Natural killer cell (primary cell): ENCODE measurements at regions not wholly inside any gene's neighbourhood (a gene's known extent, or its start where the extent isn't known, plus 50 kb on each side); places are given as distances from the start of the nearest gene placed in this dataset.

Source experiments
- ATAC-seq, 3 donors: fragments of 150-1000 bp in 2 of 3; fragments of 200-7000 bp in 1 of 3; cut with Tn5 transposase; 1 replicate in 1 of 3; 2 replicates in 2 of 3; pipeline ENCODE4 v1.10.0; 2021; ENCODE audit warnings: mild to moderate bottlenecking in 2 of 3, moderate library complexity in 2 of 3
- DNase-seq, 2 donors: peaks; one replicate each; pipeline versions ENCODE4 v3.0.0 to v3.0.0-alpha.2; 2013 to 2021; ENCODE audit warnings: mixed read lengths in 1 of 2
- H3K27ac ChIP-seq: one replicate; pipeline ENCODE4 v1.5.1; 2013; ENCODE audit warnings: mild to moderate bottlenecking, low read length
- H3K27me3 ChIP-seq: one replicate; pipeline ENCODE4 v1.6.1; 2013; ENCODE audit warnings: low read length; ENCODE audit not compliant: control insufficient read depth, insufficient read depth
- H3K36me3 ChIP-seq: one replicate; pipeline ENCODE4 v1.6.1; 2013; ENCODE audit warnings: low read length; ENCODE audit not compliant: control insufficient read depth, insufficient read depth
- H3K4me1 ChIP-seq: one replicate; pipeline ENCODE4 v1.6.1; 2013; ENCODE audit warnings: low read length; ENCODE audit not compliant: control insufficient read depth, insufficient read depth
- H3K4me3 ChIP-seq: one replicate; pipeline ENCODE4 v1.5.1; 2013; ENCODE audit warnings: low read length
- H3K9me3 ChIP-seq: one replicate; pipeline ENCODE4 v1.6.1; 2013; ENCODE audit warnings: low read length; ENCODE audit not compliant: control insufficient read depth, insufficient read depth
- H3K27ac Mint-ChIP-seq, 2 donors: one replicate each; pipeline ENCODE4 v1.8.0; 2022; ENCODE audit warnings: mild to moderate bottlenecking in 2 of 2, mixed read lengths in 2 of 2, moderate library complexity in 1 of 2
- H3K27me3 Mint-ChIP-seq, 2 donors: one replicate each; pipeline ENCODE4 v1.8.0; 2022; ENCODE audit warnings: low read depth in 2 of 2, mixed read lengths in 2 of 2
- H3K36me3 Mint-ChIP-seq: one replicate; pipeline ENCODE4 v1.8.0; 2022; ENCODE audit warnings: mixed read lengths
- H3K4me1 Mint-ChIP-seq, 2 donors: one replicate each; pipeline ENCODE4 v1.8.0; 2022; ENCODE audit warnings: mixed read lengths in 2 of 2
- H3K4me3 Mint-ChIP-seq: one replicate; pipeline ENCODE4 v1.8.0; 2022; ENCODE audit warnings: mild to moderate bottlenecking, moderate library complexity, mixed read lengths
- H3K9me3 Mint-ChIP-seq, 2 donors: one replicate each; pipeline ENCODE4 v1.8.0; 2022; ENCODE audit warnings: mixed read lengths in 2 of 2
- CTCF ChIP-seq: fragments of 200-600 bp; IDR thresholded peaks from one replicate; pipeline ENCODE4 v1.8.0; 2022; ENCODE audit warnings: antibody characterized with exemption
- WGBS: methylation state at CpG from one replicate; pipeline ENCODE4 v1.1.7; 2013; ENCODE audit warnings: missing lambda C conversion rate; ENCODE audit not compliant: insufficient coverage; 5-methylcytosine and 5-hydroxymethylcytosine counted together
- intact Hi-C: fragments of 100-400 bp; cut with micrococcal nuclease; formaldehyde crosslinking; loops from one replicate; pipeline ENCODE4 v1.14.2; 2022

- Histone ChIP-seq H3K27ac (no peak overlapping the region), H3K4me1 (no peaks in the 10 kb centered on the region), H3K9me3 (no peaks in the 10 kb centered on the region), H3K36me3 (peaks cover 3% of the 10 kb centered on the region), H3K27me3 (no peaks in the 10 kb centered on the region), H3K4me3 (no peak overlapping the region)
- Mint-ChIP-seq H3K36me3 (no peaks in the 10 kb centered on the region), H3K4me3 (peak overlapping the region; percentile 45), H3K9me3 (no peaks in the 10 kb centered on the region), H3K27me3 (no peaks in the 10 kb centered on the region), H3K4me1 (peaks cover 73 to 77% of the 10 kb centered on the region in 2 donors), H3K27ac (peak overlapping the region; percentile 47 to 59)
- no peak for DNase-seq
- TF ChIP-seq CTCF, result no peak
- no peak for ATAC-seq
- intact Hi-C loops, result no loop called here
Observed at GRCh38 chr13:73997964-73998363, 136.2 kb downstream of the KLF12 start.

DNA sequence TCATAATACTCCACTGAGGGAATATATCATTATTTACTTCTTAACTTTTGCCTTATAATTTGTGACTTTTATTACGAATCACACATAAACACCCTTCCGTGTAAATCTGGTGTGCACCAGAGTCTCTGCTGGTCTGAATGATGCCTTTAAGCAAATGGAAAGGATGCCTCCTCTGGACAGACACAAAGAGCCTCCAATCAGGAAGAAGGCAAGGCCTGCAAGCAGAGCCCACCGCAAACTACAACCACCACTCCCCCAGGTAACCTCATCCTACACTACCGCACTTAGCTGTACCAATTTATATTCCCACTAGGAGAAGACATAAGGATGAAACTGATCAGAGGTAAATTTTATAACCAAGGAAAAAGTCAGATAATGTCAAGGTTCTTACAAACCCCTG lies 137.6 kb downstream of the KLF12 start:
- Histone ChIP-seq H3K36me3 (peaks cover 12% of the 10 kb centered on the region), H3K9me3 (no peaks in the 10 kb centered on the region), H3K4me3 (no peak overlapping the region), H3K4me1 (no peaks in the 10 kb centered on the region), H3K27me3 (no peaks in the 10 kb centered on the region), H3K27ac (no peak overlapping the region)
- Mint-ChIP-seq H3K36me3 (no peaks in the 10 kb centered on the region), H3K27me3 (no peaks in the 10 kb centered on the region), H3K9me3 (no peaks in the 10 kb centered on the region), H3K4me1 (peaks cover 74 to 77% of the 10 kb centered on the region in 2 donors), H3K4me3 (no peak overlapping the region), H3K27ac (peak overlapping the region; percentile 47 to 59)
- TF ChIP-seq CTCF, result no peak
- DNase-seq (no peak), ATAC-seq (no peak)
- WGBS, result 100% methylated on average over 3 of the region's 4 CpGs
- intact Hi-C loops, result loop anchor here (1.0 kb wide), 1 partner anchor 11 kb away; no protein-coding TSS in a partner anchor

DNA sequence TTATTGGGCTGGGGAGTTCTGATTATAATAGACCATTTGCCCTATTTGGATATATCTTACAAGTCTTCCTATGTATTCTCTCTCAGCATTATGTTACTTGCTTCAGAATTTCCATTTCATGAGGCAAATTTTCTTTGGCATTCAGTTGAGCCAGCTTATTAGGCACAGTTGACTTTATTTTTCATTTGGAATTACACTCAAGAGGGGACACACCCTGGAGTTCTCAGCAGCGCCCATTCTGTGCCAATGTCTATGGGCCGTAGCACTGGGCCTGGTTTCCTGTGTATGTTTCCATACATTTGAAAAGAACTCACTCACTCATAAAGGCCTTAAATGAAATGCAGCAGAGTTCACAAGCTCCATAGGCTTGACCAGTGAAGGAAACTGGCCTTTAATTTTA lies 138.5 kb downstream of the KLF12 start:
- Histone ChIP-seq H3K36me3 (peaks cover 12% of the 10 kb centered on the region), H3K27ac (no peak overlapping the region), H3K27me3 (no peaks in the 10 kb centered on the region), H3K9me3 (no peaks in the 10 kb centered on the region), H3K4me3 (no peak overlapping the region), H3K4me1 (no peaks in the 10 kb centered on the region)
- intact Hi-C loops, result loop anchor here (1.0 kb wide), 1 partner anchor 10 kb away; no protein-coding TSS in a partner anchor
- no peak for ATAC-seq
- no peak for DNase-seq
- H3K36me3 Mint-ChIP-seq, result no peaks in the 10 kb centered on the region
- peak overlapping the region in 1 of 2 donors; percentile 47 for H3K27ac Mint-ChIP-seq
- peaks cover 74 to 79% of the 10 kb centered on the region in 2 donors for H3K4me1 Mint-ChIP-seq
- no peak overlapping the region for H3K4me3 Mint-ChIP-seq
- no peaks in the 10 kb centered on the region for H3K9me3 Mint-ChIP-seq
- H3K27me3 Mint-ChIP-seq, result no peaks in the 10 kb centered on the region
- TF ChIP-seq CTCF, result no peak
- 80% methylated on average over 2 of the region's 2 CpGs for WGBS

DNA sequence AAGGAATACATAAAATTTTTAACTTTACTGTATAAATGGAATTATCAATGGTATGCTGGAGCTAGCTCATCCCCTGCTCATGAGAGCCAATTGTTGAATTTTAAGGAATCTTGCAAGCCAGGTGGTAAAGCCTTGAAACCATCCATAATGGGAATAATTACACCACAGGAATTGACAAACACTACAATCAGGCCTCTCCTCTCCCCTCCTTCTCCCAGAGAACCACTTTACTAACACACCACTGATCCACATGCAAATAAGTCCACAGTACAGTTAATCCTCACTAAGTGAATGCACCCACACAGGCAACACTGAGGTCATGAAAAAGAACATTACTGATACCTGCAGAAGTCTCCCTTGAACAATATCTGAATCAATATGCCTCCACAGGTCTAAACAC lies 140.5 kb downstream of the KLF12 start:
- intact Hi-C loops, result no loop called here
- no peak for TF ChIP-seq CTCF
- Mint-ChIP-seq H3K27ac (no peak overlapping the region), H3K4me3 (no peak overlapping the region), H3K36me3 (no peaks in the 10 kb centered on the region), H3K9me3 (no peaks in the 10 kb centered on the region), H3K27me3 (no peaks in the 10 kb centered on the region), H3K4me1 (peaks cover 74 to 75% of the 10 kb centered on the region in 2 donors)
- Histone ChIP-seq H3K27me3 (no peaks in the 10 kb centered on the region), H3K4me3 (no peak overlapping the region), H3K27ac (no peak overlapping the region), H3K4me1 (no peaks in the 10 kb centered on the region), H3K9me3 (no peaks in the 10 kb centered on the region), H3K36me3 (peaks cover 12% of the 10 kb centered on the region)
- DNase-seq, result no peak
- ATAC-seq, result no peak
